Endothelial cell (in vitro differentiated cells): ENCODE measurements at regions not wholly inside any gene's neighbourhood (a gene's known extent, or its start where the extent isn't known, plus 50 kb on each side); places are given as distances from the start of the nearest gene placed in this dataset.
A peak's percentile ranks its signal among the peaks of the same experiment; 100 is the strongest.

Experiments used
- DNase-seq: peaks from one replicate; pipeline ENCODE4 v3.0.0; 2021; ENCODE audit warnings: low spot score
- H3K27ac Mint-ChIP-seq: one replicate; pipeline ENCODE4 v1.8.0; 2021; ENCODE audit warnings: mixed read lengths, inconsistent platforms; ENCODE audit not compliant: unreplicated experiment
- H3K27me3 Mint-ChIP-seq: one replicate; pipeline ENCODE4 v1.8.0; 2021; ENCODE audit warnings: mild to moderate bottlenecking, moderate library complexity, mixed read lengths, inconsistent platforms; ENCODE audit not compliant: unreplicated experiment
- H3K36me3 Mint-ChIP-seq: one replicate; pipeline ENCODE4 v1.8.0; 2021; ENCODE audit warnings: mild to moderate bottlenecking, low read depth, mixed read lengths, inconsistent platforms; ENCODE audit not compliant: unreplicated experiment
- H3K4me1 Mint-ChIP-seq: one replicate; pipeline ENCODE4 v1.8.0; 2021; ENCODE audit warnings: mild to moderate bottlenecking, mixed read lengths, inconsistent platforms; ENCODE audit not compliant: unreplicated experiment
- H3K4me3 Mint-ChIP-seq: one replicate; pipeline ENCODE4 v1.8.0; 2021; ENCODE audit warnings: mild to moderate bottlenecking, mixed read lengths, inconsistent platforms; ENCODE audit not compliant: unreplicated experiment
- H3K9me3 Mint-ChIP-seq: one replicate; pipeline ENCODE4 v1.8.0; 2021; ENCODE audit warnings: mixed read lengths, inconsistent platforms; ENCODE audit not compliant: unreplicated experiment
- TF ChIP-seq, protein P1 (sequence below): fragments of 200-600 bp; sonication (generic); IDR thresholded peaks from one replicate; pipeline ENCODE4 v1.5.0; 2021; ENCODE audit warnings: antibody characterized with exemption; ENCODE audit not compliant: unreplicated experiment

DNA sequence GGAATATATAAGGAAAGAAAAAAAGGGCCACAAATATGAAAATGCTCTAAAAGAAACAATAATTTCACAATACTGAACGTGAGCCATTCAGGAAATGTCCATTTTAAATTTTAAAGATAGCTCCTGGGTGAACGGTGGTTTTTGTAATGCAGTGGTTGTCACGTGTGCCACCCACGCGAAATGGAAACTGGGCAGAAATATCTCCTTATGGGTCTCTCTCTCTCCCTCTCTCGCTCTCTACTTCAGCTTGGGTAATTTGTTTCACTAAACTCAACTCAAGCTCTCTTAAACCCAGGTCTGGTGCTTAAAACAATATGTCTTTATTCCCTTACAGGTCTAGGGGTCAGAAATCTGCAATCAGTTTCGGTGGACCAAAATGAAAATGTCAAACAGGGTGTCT is 150.8 kb downstream of the OR2B2 start:
- peaks cover 6% of the 10 kb centered on the region for H3K27me3 Mint-ChIP-seq
- H3K36me3 Mint-ChIP-seq = no peaks in the 10 kb centered on the region
- no peaks in the 10 kb centered on the region for H3K9me3 Mint-ChIP-seq
- peaks cover 34% of the 10 kb centered on the region for H3K4me1 Mint-ChIP-seq
- no peak for DNase-seq
- H3K27ac Mint-ChIP-seq = no peak overlapping the region
- TF ChIP-seq, protein P1, sequence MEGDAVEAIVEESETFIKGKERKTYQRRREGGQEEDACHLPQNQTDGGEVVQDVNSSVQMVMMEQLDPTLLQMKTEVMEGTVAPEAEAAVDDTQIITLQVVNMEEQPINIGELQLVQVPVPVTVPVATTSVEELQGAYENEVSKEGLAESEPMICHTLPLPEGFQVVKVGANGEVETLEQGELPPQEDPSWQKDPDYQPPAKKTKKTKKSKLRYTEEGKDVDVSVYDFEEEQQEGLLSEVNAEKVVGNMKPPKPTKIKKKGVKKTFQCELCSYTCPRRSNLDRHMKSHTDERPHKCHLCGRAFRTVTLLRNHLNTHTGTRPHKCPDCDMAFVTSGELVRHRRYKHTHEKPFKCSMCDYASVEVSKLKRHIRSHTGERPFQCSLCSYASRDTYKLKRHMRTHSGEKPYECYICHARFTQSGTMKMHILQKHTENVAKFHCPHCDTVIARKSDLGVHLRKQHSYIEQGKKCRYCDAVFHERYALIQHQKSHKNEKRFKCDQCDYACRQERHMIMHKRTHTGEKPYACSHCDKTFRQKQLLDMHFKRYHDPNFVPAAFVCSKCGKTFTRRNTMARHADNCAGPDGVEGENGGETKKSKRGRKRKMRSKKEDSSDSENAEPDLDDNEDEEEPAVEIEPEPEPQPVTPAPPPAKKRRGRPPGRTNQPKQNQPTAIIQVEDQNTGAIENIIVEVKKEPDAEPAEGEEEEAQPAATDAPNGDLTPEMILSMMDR = no peak
- H3K4me3 Mint-ChIP-seq = no peak overlapping the region

DNA sequence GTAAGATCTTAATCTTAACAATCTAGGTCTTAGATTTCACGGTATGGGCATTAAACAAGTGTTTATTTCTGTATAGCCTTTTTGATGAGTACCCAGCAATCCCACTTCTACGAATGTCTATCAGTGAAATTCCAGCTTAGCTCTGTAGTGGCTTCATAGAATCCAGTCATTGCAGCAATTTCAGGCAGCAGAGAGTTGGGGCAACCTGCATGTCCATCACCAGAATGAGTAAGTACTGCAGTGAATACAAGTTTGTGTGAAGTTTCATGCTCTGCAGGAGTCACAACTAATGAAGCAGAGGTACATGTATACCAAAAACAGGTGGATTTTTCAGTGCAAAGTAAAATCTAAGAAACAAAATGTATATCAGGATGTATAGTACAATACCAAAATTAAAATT is 151.7 kb downstream of the OR2B2 start:
- no peaks in the 10 kb centered on the region for H3K9me3 Mint-ChIP-seq
- no peak overlapping the region for H3K27ac Mint-ChIP-seq
- H3K4me1 Mint-ChIP-seq = peaks cover 34% of the 10 kb centered on the region
- H3K27me3 Mint-ChIP-seq = peaks cover 5% of the 10 kb centered on the region
- H3K36me3 Mint-ChIP-seq = no peaks in the 10 kb centered on the region
- peak overlapping the region; percentile 38 for H3K4me3 Mint-ChIP-seq
- DNase-seq = no peak
- TF ChIP-seq, protein P1 = no peak

DNA sequence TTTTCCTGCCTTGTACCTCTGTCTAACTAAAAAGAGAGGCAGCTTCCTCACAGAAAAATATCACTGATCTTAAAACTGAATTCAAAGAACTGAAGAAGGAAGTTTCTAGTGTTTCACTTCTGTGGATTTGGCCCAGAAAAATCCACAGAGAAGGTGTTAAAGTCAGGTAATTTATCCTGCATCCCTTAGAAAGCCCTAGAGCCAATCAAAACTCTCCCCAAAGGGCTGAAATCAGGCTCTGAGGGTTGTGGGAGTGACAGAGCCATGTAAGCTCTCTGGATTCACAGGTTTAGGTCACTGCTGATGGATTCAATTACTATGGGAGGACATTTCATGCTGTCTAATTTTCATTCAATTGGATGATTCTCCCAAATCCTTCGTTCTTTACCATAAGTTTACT is 152.3 kb downstream of the OR2B2 start:
- Mint-ChIP-seq H3K9me3 (no peaks in the 10 kb centered on the region), H3K27me3 (no peaks in the 10 kb centered on the region)

DNA sequence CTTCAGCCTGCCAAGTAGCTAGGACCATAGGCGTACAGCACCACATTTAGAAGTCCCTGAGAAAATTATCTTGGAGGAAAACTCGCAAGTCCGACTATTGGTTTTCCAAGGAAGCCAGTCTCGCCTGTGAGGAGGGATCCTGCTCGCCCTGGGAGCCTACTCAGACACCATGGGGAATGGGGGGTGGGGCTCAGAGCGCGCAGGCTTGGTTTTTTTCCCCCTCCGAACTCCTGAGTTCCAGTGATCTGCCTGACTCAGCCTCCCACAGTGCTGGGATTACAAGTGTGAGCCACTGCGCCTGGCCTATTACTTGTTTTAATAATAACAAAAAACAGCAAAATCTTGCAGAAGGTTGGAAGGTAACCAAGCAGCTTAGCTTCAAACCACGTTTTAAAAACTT is 153.7 kb downstream of the OR2B2 start:
- Mint-ChIP-seq H3K27me3 (peaks cover 3% of the 10 kb centered on the region), H3K4me3 (no peak overlapping the region), H3K27ac (no peak overlapping the region), H3K36me3 (no peaks in the 10 kb centered on the region), H3K9me3 (no peaks in the 10 kb centered on the region), H3K4me1 (peaks cover 37% of the 10 kb centered on the region)
- no peak for DNase-seq
- TF ChIP-seq, protein P1 = no peak

More for the DNA sequence above, 152.3 kb downstream of the OR2B2 start:
- Mint-ChIP-seq H3K4me3 (no peak overlapping the region), H3K36me3 (no peaks in the 10 kb centered on the region), H3K27ac (peak overlapping the region; percentile 87), H3K4me1 (peaks cover 34% of the 10 kb centered on the region)
- DNase-seq = no peak
- TF ChIP-seq, protein P1 = no peak

DNA sequence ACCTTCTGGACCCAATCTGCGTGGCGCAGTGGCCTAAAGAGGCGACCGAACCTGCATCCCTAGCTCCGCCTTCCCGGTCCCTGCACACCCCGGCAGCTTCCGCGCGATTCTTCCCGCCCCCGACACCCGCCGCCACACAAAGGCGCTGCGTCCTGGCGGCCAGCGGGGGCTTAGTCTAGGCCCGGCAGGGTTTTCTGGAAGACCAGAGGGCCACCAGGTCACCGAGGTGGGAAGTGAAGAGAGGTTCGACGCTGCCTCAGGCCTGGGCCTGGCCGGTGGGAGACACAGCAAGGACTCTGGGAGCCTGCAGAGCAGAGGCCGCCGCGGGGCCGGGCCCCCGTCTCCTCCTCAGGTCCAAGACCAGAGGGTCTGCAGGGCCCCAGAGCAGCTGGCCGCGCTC is 154.9 kb downstream of the OR2B2 start:
- Mint-ChIP-seq H3K4me1 (peaks cover 43% of the 10 kb centered on the region), H3K27ac (no peak overlapping the region), H3K9me3 (no peaks in the 10 kb centered on the region), H3K4me3 (peak overlapping the region; percentile 76), H3K36me3 (no peaks in the 10 kb centered on the region), H3K27me3 (peaks cover 9% of the 10 kb centered on the region)
- TF ChIP-seq, protein P1 = no peak
- DNase-seq = peak; percentile 43
